SK-N-SH treated with all-trans-retinoic acid at 6 μM for 48 hours (cell line): ENCODE measurements at regions not wholly inside any gene's neighbourhood (a gene's known extent, or its start where the extent isn't known, plus 50 kb on each side); places are given as distances from the start of the nearest gene placed in this dataset.

Source experiments
- ATAC-seq: fragments of 200-7000 bp; cut with Tn5 transposase; 3 replicates; pipeline ENCODE4 v1.9.1; 2020; ENCODE audit warnings: mild to moderate bottlenecking, moderate library complexity
- ARNTL ChIP-seq: fragments of 450-650 bp; formaldehyde crosslinking; IDR thresholded peaks from 2 replicates; pipeline ENCODE4 v1.5.0; 2020; ENCODE audit warnings: low read depth, mild to moderate bottlenecking, moderate library complexity, borderline replicate concordance
- CSDC2 ChIP-seq: fragments of 250-450 bp; sonication (Bioruptor Pico); IDR thresholded peaks from 2 replicates; pipeline ENCODE4 v1.5.0; 2020; ENCODE audit warnings: mild to moderate bottlenecking, moderate library complexity
- ESRRG ChIP-seq: fragments of 250-450 bp; sonication (Bioruptor Pico); IDR thresholded peaks from 2 replicates; pipeline ENCODE4 v1.6.1; 2021; ENCODE audit warnings: mild to moderate bottlenecking
- GLIS3 ChIP-seq: fragments of 250-450 bp; sonication (Bioruptor Pico); IDR thresholded peaks from 2 replicates; pipeline ENCODE4 v1.5.0; 2020; ENCODE audit warnings: mild to moderate bottlenecking, moderate library complexity
- ISL1 ChIP-seq: fragments of 250-450 bp; sonication (Bioruptor Pico); IDR thresholded peaks from 2 replicates; pipeline ENCODE4 v2.1.2; 2022; ENCODE audit warnings: mild to moderate bottlenecking, moderate library complexity
- OSR1 ChIP-seq: fragments of 250-450 bp; sonication (Bioruptor Pico); IDR thresholded peaks from 2 replicates; pipeline ENCODE4 v1.8.0; 2022; ENCODE audit warnings: moderate library complexity, mild to moderate bottlenecking, inconsistent platforms
- POU6F1 ChIP-seq: fragments of 250-450 bp; sonication (Bioruptor Pico); IDR thresholded peaks from 2 replicates; pipeline ENCODE4 v1.8.0; 2021; ENCODE audit warnings: low read depth, mild to moderate bottlenecking, moderate library complexity, borderline replicate concordance
- PPARA ChIP-seq: fragments of 250-450 bp; sonication (Bioruptor Pico); IDR thresholded peaks from 2 replicates; pipeline ENCODE4 v1.5.0; 2020; ENCODE audit warnings: mild to moderate bottlenecking, borderline replicate concordance
- SNAI2 ChIP-seq: fragments of 250-450 bp; sonication (Bioruptor Pico); IDR thresholded peaks from 2 replicates; pipeline ENCODE4 v1.5.0; 2020; ENCODE audit warnings: mild to moderate bottlenecking, moderate library complexity
- TCF4 ChIP-seq: fragments of 250-450 bp; sonication (Bioruptor Pico); IDR thresholded peaks from 2 replicates; pipeline ENCODE4 v1.8.0; 2021; ENCODE audit warnings: mild to moderate bottlenecking, moderate library complexity, borderline replicate concordance
- TOX ChIP-seq: fragments of 250-450 bp; sonication (Bioruptor Pico); IDR thresholded peaks from 2 replicates; pipeline ENCODE4 v1.8.0; 2021; ENCODE audit warnings: mild to moderate bottlenecking, moderate library complexity, borderline replicate concordance
- ZC3H10 ChIP-seq: fragments of 250-450 bp; sonication (Bioruptor Pico); IDR thresholded peaks from 2 replicates; pipeline ENCODE4 v1.5.1; 2021; ENCODE audit warnings: mild to moderate bottlenecking, moderate library complexity
- ZFP3 ChIP-seq: fragments of 250-450 bp; sonication (Bioruptor Pico); IDR thresholded peaks from 2 replicates; pipeline ENCODE4 v1.5.0; 2020; ENCODE audit warnings: mild to moderate bottlenecking, moderate library complexity
- ZFP30 ChIP-seq: fragments of 450-650 bp; formaldehyde crosslinking; IDR thresholded peaks from 2 replicates; pipeline ENCODE4 v1.5.0; 2022; ENCODE audit warnings: mild to moderate bottlenecking, moderate library complexity
- ZNF70 ChIP-seq: fragments of 450-650 bp; formaldehyde crosslinking; IDR thresholded peaks from 2 replicates; pipeline ENCODE4 v1.5.0; 2020; ENCODE audit warnings: mild to moderate bottlenecking, moderate library complexity
- TF ChIP-seq, protein P1 (sequence below): fragments of 250-450 bp; sonication (Bioruptor Pico); IDR thresholded peaks from 2 replicates; pipeline ENCODE4 v1.8.0; 2020; ENCODE audit warnings: mild to moderate bottlenecking, moderate library complexity, borderline replicate concordance
- TF ChIP-seq, protein P2 (sequence below): fragments of 250-450 bp; sonication (Bioruptor Pico); IDR thresholded peaks from 2 replicates; pipeline ENCODE4 v1.5.1; 2020; ENCODE audit warnings: low read depth, mild to moderate bottlenecking, moderate library complexity
- TF ChIP-seq, protein P3 (sequence below): fragments of 250-450 bp; sonication (Bioruptor Pico); IDR thresholded peaks from 2 replicates; pipeline ENCODE4 v1.5.0; 2020; ENCODE audit warnings: mild to moderate bottlenecking, moderate library complexity
- TF ChIP-seq, protein P4 (sequence below): fragments of 250-450 bp; sonication (Bioruptor Pico); IDR thresholded peaks from 2 replicates; pipeline ENCODE4 v1.5.1; 2021; ENCODE audit warnings: mild to moderate bottlenecking, moderate library complexity

- no peak for ATAC-seq
- TF ChIP-seq, protein P1, sequence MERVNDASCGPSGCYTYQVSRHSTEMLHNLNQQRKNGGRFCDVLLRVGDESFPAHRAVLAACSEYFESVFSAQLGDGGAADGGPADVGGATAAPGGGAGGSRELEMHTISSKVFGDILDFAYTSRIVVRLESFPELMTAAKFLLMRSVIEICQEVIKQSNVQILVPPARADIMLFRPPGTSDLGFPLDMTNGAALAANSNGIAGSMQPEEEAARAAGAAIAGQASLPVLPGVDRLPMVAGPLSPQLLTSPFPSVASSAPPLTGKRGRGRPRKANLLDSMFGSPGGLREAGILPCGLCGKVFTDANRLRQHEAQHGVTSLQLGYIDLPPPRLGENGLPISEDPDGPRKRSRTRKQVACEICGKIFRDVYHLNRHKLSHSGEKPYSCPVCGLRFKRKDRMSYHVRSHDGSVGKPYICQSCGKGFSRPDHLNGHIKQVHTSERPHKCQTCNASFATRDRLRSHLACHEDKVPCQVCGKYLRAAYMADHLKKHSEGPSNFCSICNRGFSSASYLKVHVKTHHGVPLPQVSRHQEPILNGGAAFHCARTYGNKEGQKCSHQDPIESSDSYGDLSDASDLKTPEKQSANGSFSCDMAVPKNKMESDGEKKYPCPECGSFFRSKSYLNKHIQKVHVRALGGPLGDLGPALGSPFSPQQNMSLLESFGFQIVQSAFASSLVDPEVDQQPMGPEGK (CRISPR knock-in tag), result no peak
- TF ChIP-seq ZC3H10, result no peak
- no peak for TF ChIP-seq GLIS3 (CRISPR knock-in tag)
- TF ChIP-seq ESRRG (CRISPR knock-in tag), result no peak
- no peak for TF ChIP-seq PPARA (CRISPR knock-in tag)
- TF ChIP-seq ZFP30 (CRISPR knock-in tag), result no peak
- TF ChIP-seq CSDC2, result no peak
- no peak for TF ChIP-seq ZFP3 (CRISPR knock-in tag)
- no peak for TF ChIP-seq ARNTL (CRISPR knock-in tag)
- TF ChIP-seq SNAI2 (CRISPR knock-in tag), result no peak
Observed at GRCh38 chr3:74075241-74075640, 450.5 kb upstream of the PDZRN3 start.

DNA sequence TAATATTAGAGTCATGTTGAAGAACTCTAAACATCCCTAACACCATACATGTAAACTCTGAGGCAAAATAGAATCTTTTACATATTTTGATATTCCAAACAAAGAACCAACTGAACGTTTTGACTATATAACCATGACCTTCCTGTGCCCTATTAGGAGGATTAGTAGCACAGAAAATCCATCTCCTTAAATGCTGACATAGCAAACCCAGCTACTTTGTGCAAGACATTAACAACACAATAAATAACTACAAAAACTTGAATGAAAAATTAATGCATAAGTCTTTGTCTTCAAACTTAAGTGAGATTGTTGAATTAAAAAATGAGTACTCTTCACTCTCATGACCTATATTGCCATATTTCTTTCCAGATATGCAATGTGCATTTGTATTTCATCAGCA lies 450.0 kb upstream of the PDZRN3 start:
- TF ChIP-seq ESRRG (CRISPR knock-in tag) (no peak), POU6F1 (CRISPR knock-in tag) (no peak), GLIS3 (CRISPR knock-in tag) (no peak), OSR1 (CRISPR knock-in tag) (no peak), TOX (CRISPR knock-in tag) (no peak), PPARA (CRISPR knock-in tag) (no peak), ARNTL (CRISPR knock-in tag) (no peak), ZFP3 (CRISPR knock-in tag) (no peak), TCF4 (CRISPR knock-in tag) (no peak), ZNF70 (no peak), ZC3H10 (no peak)
- TF ChIP-seq, protein P2, sequence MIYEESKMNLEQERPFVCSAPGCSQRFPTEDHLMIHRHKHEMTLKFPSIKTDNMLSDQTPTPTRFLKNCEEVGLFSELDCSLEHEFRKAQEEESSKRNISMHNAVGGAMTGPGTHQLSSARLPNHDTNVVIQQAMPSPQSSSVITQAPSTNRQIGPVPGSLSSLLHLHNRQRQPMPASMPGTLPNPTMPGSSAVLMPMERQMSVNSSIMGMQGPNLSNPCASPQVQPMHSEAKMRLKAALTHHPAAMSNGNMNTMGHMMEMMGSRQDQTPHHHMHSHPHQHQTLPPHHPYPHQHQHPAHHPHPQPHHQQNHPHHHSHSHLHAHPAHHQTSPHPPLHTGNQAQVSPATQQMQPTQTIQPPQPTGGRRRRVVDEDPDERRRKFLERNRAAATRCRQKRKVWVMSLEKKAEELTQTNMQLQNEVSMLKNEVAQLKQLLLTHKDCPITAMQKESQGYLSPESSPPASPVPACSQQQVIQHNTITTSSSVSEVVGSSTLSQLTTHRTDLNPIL (CRISPR knock-in tag), result no peak
- TF ChIP-seq, protein P1 (CRISPR knock-in tag), result no peak
- TF ChIP-seq, protein P3, sequence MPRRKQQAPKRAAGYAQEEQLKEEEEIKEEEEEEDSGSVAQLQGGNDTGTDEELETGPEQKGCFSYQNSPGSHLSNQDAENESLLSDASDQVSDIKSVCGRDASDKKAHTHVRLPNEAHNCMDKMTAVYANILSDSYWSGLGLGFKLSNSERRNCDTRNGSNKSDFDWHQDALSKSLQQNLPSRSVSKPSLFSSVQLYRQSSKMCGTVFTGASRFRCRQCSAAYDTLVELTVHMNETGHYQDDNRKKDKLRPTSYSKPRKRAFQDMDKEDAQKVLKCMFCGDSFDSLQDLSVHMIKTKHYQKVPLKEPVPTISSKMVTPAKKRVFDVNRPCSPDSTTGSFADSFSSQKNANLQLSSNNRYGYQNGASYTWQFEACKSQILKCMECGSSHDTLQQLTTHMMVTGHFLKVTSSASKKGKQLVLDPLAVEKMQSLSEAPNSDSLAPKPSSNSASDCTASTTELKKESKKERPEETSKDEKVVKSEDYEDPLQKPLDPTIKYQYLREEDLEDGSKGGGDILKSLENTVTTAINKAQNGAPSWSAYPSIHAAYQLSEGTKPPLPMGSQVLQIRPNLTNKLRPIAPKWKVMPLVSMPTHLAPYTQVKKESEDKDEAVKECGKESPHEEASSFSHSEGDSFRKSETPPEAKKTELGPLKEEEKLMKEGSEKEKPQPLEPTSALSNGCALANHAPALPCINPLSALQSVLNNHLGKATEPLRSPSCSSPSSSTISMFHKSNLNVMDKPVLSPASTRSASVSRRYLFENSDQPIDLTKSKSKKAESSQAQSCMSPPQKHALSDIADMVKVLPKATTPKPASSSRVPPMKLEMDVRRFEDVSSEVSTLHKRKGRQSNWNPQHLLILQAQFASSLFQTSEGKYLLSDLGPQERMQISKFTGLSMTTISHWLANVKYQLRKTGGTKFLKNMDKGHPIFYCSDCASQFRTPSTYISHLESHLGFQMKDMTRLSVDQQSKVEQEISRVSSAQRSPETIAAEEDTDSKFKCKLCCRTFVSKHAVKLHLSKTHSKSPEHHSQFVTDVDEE (CRISPR knock-in tag), result no peak
- TF ChIP-seq, protein P4, sequence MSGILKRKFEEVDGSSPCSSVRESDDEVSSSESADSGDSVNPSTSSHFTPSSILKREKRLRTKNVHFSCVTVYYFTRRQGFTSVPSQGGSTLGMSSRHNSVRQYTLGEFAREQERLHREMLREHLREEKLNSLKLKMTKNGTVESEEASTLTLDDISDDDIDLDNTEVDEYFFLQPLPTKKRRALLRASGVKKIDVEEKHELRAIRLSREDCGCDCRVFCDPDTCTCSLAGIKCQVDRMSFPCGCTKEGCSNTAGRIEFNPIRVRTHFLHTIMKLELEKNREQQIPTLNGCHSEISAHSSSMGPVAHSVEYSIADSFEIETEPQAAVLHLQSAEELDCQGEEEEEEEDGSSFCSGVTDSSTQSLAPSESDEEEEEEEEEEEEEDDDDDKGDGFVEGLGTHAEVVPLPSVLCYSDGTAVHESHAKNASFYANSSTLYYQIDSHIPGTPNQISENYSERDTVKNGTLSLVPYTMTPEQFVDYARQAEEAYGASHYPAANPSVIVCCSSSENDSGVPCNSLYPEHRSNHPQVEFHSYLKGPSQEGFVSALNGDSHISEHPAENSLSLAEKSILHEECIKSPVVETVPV (CRISPR knock-in tag), result no peak
- no peak for ATAC-seq

- TF ChIP-seq, protein P4 (CRISPR knock-in tag), result no peak
- TF ChIP-seq ISL1 (peak; percentile 34; the same call in 1 of the 2 replicates), SNAI2 (CRISPR knock-in tag) (0 out of 2 replicates have a peak, but pooled peaks have one; percentile 32), ZFP3 (CRISPR knock-in tag) (no peak)
- peak; percentile 70 for ATAC-seq
Observed at GRCh38 chr3:74067296-74067695, 442.6 kb upstream of the PDZRN3 start.
